ENCODE measurements at regions not wholly inside any gene's neighbourhood (a gene's known extent, or its start where the extent isn't known, plus 50 kb on each side); places are given as distances from the start of the nearest gene placed in this dataset.

DNA sequence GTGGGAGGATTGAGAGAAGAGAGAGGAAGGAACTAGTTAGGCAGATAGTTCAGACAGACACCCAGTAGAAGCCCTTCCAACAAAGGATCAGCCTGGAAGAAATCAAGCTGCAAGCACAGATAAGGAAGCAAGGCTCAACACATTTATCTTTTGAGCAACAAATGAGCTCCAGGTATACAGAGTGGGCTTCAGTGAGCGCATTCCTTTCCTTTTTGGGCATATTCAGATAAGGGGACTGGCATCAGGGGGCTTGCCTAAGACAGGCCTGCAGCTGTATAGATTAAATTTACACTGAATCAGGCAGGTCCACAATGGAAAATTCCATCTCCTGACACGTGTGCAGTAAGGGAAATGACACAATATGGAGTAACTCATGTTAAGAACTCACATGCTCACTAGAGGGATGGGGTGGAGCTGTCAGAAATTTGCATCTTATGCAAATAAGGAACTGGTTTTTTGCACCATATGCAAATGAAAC is 147.2 kb downstream of the AKR1D1 start:
- TF ChIP-seq, protein P1, sequence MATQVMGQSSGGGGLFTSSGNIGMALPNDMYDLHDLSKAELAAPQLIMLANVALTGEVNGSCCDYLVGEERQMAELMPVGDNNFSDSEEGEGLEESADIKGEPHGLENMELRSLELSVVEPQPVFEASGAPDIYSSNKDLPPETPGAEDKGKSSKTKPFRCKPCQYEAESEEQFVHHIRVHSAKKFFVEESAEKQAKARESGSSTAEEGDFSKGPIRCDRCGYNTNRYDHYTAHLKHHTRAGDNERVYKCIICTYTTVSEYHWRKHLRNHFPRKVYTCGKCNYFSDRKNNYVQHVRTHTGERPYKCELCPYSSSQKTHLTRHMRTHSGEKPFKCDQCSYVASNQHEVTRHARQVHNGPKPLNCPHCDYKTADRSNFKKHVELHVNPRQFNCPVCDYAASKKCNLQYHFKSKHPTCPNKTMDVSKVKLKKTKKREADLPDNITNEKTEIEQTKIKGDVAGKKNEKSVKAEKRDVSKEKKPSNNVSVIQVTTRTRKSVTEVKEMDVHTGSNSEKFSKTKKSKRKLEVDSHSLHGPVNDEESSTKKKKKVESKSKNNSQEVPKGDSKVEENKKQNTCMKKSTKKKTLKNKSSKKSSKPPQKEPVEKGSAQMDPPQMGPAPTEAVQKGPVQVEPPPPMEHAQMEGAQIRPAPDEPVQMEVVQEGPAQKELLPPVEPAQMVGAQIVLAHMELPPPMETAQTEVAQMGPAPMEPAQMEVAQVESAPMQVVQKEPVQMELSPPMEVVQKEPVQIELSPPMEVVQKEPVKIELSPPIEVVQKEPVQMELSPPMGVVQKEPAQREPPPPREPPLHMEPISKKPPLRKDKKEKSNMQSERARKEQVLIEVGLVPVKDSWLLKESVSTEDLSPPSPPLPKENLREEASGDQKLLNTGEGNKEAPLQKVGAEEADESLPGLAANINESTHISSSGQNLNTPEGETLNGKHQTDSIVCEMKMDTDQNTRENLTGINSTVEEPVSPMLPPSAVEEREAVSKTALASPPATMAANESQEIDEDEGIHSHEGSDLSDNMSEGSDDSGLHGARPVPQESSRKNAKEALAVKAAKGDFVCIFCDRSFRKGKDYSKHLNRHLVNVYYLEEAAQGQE (IDR thresholded peaks at IDR 0.05; ENCODE audit: insufficient read depth in 1 of 2, low read depth in 2 of 2, low read length in 2 of 2), result no peak
- no peak for TF ChIP-seq POLR2AphosphoS5 (IDR thresholded peaks at IDR 0.05; ENCODE audit: low read depth, low read length)
